Nephron (organoid): ENCODE measurements at regions not wholly inside any gene's neighbourhood (a gene's known extent, or its start where the extent isn't known, plus 50 kb on each side); places are given as distances from the start of the nearest gene placed in this dataset.

Experiments
- H3K27ac Mint-ChIP-seq, 3 experiments: 2 replicates each; pipeline ENCODE4 v1.8.0; 2020; ENCODE audit warnings: mixed read lengths in 3 of 3, mild to moderate bottlenecking in 2 of 3, moderate library complexity in 1 of 3
- H3K27me3 Mint-ChIP-seq: 2 replicates; pipeline ENCODE4 v1.8.0; 2021; ENCODE audit warnings: low read depth, mild to moderate bottlenecking, moderate library complexity, mixed read lengths
- H3K36me3 Mint-ChIP-seq: 2 replicates; pipeline ENCODE4 v1.8.0; 2020; ENCODE audit warnings: low read depth, mixed read lengths
- H3K4me1 Mint-ChIP-seq: 2 replicates; pipeline ENCODE4 v1.8.0; 2020; ENCODE audit warnings: mixed read lengths
- H3K4me3 Mint-ChIP-seq, 3 experiments: 2 replicates each; pipeline ENCODE4 v1.8.0; 2020; ENCODE audit warnings: mild to moderate bottlenecking in 3 of 3, mixed read lengths in 3 of 3, moderate library complexity in 2 of 3
- H3K9me3 Mint-ChIP-seq: 2 replicates; pipeline ENCODE4 v1.8.0; 2020; ENCODE audit warnings: mixed read lengths
- CTCF ChIP-seq, 3 experiments: fragments of 200-600 bp; sonication (generic); IDR thresholded peaks; one replicate each; pipeline ENCODE4 v1.5.0; 2021; ENCODE audit warnings: antibody characterized with exemption in 3 of 3; ENCODE audit not compliant: unreplicated experiment in 3 of 3

GRCh38 chr22:27335102-27335660, 466.4 kb downstream of the MN1 start:
- Mint-ChIP-seq H3K27me3 (peaks cover 20% of the 10 kb centered on the region), H3K9me3 (no peaks in the 10 kb centered on the region), H3K4me3 (no peak overlapping the region), H3K27ac (no peak overlapping the region), H3K4me1 (peaks cover 9% of the 10 kb centered on the region), H3K36me3 (no peaks in the 10 kb centered on the region)
- TF ChIP-seq CTCF (IDR thresholded peaks at IDR 0.05; ENCODE audit: unreplicated experiment in 3 of 3): no peak

GRCh38 chr22:27336151-27337090, 465.1 kb downstream of the MN1 start:
- peaks cover 6% of the 10 kb centered on the region for H3K4me1 Mint-ChIP-seq
- no peak overlapping the region for H3K27ac Mint-ChIP-seq
- H3K27me3 Mint-ChIP-seq: peaks cover 10% of the 10 kb centered on the region
- no peaks in the 10 kb centered on the region for H3K9me3 Mint-ChIP-seq
- TF ChIP-seq CTCF (IDR thresholded peaks at IDR 0.05; ENCODE audit: unreplicated experiment in 3 of 3): no peak
- no peak overlapping the region for H3K4me3 Mint-ChIP-seq
- H3K36me3 Mint-ChIP-seq: no peaks in the 10 kb centered on the region

- no peaks in the 10 kb centered on the region for H3K9me3 Mint-ChIP-seq
- peaks cover 4% of the 10 kb centered on the region for H3K27me3 Mint-ChIP-seq
- H3K36me3 Mint-ChIP-seq: no peaks in the 10 kb centered on the region
- no peaks in the 10 kb centered on the region for H3K4me1 Mint-ChIP-seq
- no peak overlapping the region for H3K4me3 Mint-ChIP-seq
- H3K27ac Mint-ChIP-seq: no peak overlapping the region
- no peak for TF ChIP-seq CTCF (IDR thresholded peaks at IDR 0.05; ENCODE audit: unreplicated experiment in 3 of 3)
Observed at GRCh38 chr22:27337676-27338075, 463.9 kb downstream of the MN1 start.

GRCh38 chr22:27340047-27340446, 461.5 kb downstream of the MN1 start:
- Mint-ChIP-seq H3K4me3 (no peak overlapping the region), H3K27ac (no peak overlapping the region), H3K4me1 (no peaks in the 10 kb centered on the region), H3K27me3 (peaks cover under 1% of the 10 kb centered on the region), H3K9me3 (peaks cover 13% of the 10 kb centered on the region), H3K36me3 (no peaks in the 10 kb centered on the region)
- TF ChIP-seq CTCF (IDR thresholded peaks at IDR 0.05; ENCODE audit: unreplicated experiment in 3 of 3): no peak

- H3K4me1 Mint-ChIP-seq: peaks cover 10% of the 10 kb centered on the region
- no peaks in the 10 kb centered on the region for H3K36me3 Mint-ChIP-seq
- no peaks in the 10 kb centered on the region for H3K27me3 Mint-ChIP-seq
- no peak overlapping the region for H3K27ac Mint-ChIP-seq
- TF ChIP-seq CTCF (IDR thresholded peaks at IDR 0.05; ENCODE audit: unreplicated experiment in 3 of 3): no peak
- H3K9me3 Mint-ChIP-seq: peaks cover 17% of the 10 kb centered on the region
- no peak overlapping the region for H3K4me3 Mint-ChIP-seq
Observed at GRCh38 chr22:27344546-27344945, 457.0 kb downstream of the MN1 start.
